Hematopoietic multipotent progenitor cell treated with erythropoietin and hydrocortisone succinate and interleukin-3 and kit ligand, for 8 days (in vitro differentiated cells): ENCODE measurements at regions not wholly inside any gene's neighbourhood (a gene's known extent, or its start where the extent isn't known, plus 50 kb on each side); places are given as distances from the start of the nearest gene placed in this dataset.
"Not testable (repeated sequence)": the region's sequence is repeated elsewhere in the genome, so short reads cannot be mapped to it uniquely, and the experiment has no call there.

Experiments
- DNase-seq: peaks from one replicate; pipeline ENCODE4 v3.0.0-alpha.2; 2015

GRCh38 chr2:204370172-204370718 lies 175.0 kb upstream of the PARD3B start:
- DNase-seq = no peak

DNA sequence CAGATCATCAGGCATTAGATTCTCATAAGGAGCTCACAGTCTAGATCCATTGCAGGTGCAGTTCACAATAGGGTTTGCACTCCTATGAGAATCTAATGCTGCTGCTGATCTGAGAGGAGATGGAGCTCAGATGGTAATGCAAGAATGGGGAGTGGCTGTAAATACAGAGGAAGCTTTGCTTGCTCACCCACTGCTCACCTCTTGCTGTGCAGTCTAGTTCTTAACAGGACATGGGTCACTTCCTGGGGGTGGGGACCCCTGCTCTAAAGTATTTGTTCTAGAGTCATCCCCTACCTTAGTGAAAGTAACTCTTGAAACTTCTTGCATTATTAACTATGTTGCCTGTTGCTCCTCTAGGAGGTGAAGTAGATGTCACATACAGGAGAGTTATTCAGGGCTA lies 171.3 kb upstream of the PARD3B start:
- DNase-seq = no peak

GRCh38 chr2:204380141-204380881 lies 165.0 kb upstream of the PARD3B start:
- no peak for DNase-seq

DNA sequence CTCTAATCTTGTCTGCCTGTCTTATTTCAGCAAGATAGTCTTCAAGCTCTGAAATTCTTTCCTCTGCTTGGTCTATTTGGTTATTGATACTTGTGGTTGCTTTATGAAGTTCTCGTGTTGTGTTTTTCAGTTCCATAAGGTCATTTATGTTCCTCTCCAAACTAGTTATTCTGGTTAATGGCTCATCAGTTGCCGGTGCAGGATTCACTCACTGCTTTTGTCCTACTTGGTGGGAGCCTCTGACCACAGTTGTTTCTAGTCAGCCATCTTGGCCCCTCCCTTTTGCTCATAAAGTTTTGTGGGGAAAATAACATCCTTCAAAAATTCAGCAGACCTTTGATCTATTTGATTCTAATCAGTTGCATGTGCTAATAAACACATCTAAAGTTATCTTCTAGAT lies 158.6 kb upstream of the PARD3B start:
- no peak for DNase-seq

GRCh38 chr2:204389120-204389519 lies 156.2 kb upstream of the PARD3B start:
- DNase-seq = no peak

- no peak for DNase-seq
These were observed 155.4 kb upstream of the PARD3B start for GRCh38 chr2:204389856-204390255.

GRCh38 chr2:204395539-204395938 lies 149.7 kb upstream of the PARD3B start:
- DNase-seq = no peak

DNA sequence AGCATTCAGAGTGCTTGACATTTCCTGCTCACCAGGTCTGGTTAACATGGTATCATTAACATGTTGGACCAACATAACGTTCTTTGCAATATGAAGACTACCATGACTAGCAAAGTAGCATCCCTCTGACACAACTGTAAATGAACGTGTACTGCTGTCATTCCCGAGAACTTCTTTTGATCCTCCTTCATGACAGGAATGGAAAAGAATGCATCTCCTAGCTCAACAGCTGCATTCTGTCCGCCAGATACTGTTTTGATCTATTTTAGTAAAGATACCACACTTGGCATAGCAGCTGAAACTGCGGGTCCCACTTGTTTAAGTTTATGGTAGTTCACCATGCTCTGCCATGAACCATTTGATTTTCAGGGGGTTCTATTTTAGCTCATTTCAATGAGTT lies 144.2 kb upstream of the PARD3B start:
- DNase-seq = no peak

DNA sequence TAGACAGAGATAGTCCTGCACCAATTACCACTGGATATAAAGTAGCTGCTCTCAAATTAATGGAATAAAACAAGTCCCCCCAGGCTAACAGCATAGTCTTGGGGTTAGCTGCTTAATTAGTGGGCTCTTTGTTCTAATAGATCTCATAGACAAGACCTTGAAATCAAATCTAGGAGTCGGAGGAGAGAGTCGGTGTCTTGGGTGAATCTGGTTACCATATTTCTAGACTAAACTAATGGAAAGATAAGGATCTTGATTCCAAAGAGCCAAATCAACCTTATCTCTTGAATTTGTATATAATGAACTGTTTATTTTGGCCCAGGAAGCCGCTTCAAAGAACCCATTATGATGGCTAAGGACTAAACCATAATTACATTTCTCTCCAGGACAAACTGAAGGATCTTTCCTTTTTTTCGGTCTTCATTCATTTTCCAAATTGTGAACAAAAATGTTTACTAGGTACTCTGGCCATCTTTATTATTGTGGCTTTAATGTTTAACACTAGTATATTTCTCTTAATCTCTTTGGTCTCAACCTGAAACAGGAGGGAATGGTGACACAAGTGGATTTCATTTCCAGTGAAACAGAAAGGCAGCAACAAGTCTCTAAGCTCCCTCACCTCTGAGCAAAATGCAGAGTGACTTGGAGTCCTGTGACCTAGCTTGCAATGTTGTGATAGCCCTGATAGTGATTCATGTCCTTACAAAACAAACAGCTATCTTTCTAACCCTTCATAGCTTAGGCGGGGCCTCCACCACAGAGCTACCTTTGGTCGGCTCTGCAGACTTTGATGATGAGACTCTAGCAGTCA lies 137.9 kb upstream of the PARD3B start:
- DNase-seq = peak; percentile 1

DNA sequence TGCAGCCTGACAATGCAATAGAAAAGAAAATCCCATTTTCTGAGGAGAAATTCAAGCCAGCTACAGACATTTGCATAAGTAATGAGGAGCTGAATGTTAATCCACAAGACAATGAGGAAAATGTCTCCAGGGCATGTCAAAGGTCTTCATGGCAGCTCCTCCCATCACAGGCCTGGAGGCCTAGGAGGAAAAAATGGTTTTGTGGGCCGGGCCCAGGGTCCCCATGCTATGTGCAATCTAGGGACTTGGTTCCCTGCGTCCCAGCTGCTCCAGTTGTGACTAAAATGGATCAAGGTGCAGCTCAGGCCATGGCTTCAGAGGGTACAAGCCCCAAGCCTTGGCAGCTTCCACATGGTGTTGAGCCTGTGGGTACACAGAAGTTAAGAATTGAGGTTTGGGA lies 132.5 kb upstream of the PARD3B start:
- DNase-seq = not testable (repeated sequence)

DNA sequence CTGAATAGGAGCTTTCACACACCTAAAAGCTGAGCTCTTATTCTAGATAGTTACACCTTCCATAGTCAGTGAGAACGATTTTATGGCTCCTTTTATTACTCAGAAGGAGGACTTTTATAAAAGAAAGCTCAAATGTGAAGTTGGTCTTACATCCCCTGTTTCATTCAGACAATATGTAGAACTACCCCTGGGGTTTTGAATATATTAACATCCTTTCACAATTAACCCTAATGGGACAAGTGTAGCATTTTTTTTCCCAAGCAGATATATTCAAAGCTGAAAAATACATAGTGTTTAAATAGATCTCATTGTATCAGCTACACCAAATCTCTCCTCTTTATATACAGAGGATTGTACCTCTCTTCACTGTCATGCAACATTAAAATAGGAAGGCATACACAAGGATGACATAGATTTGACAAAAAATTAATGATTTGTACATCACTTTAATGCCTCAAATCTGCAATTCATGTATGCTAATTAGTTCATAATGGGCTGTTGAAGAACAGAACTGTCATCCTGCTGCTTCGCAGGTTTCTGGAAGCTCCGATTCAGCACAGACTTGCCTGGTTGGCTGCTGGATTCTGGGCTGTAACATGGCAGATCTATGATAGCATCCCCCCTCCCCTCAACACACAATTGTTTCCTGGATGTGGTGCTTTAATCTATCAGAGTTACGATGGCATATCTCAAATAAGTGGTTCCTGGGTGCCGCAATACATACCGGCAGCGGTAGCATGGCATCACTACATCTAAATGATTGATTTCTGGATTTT lies 129.7 kb upstream of the PARD3B start:
- DNase-seq = no peak

DNA sequence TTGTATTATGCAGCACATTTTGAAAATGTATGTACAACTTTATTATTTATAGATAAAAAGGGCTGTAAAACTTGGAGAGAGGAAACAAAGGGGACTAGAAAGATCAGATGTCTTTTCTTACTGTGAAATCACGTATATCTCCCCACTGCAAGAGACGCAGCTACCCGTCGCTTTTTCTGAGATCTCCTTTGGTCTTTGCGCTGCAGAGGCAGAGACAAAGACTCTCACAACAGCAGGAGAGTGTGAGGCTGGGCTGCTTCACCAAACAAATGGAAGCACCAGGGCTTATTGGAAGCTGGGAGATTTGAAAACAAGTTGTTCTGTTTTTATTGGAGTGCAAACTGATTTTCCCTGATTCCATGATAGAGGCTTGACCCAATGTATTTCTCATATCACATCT lies 129.0 kb upstream of the PARD3B start:
- DNase-seq = no peak

GRCh38 chr2:204425821-204426220 lies 119.5 kb upstream of the PARD3B start:
- no peak for DNase-seq

- DNase-seq = no peak
These were observed 116.6 kb upstream of the PARD3B start for GRCh38 chr2:204428675-204429074.

DNA sequence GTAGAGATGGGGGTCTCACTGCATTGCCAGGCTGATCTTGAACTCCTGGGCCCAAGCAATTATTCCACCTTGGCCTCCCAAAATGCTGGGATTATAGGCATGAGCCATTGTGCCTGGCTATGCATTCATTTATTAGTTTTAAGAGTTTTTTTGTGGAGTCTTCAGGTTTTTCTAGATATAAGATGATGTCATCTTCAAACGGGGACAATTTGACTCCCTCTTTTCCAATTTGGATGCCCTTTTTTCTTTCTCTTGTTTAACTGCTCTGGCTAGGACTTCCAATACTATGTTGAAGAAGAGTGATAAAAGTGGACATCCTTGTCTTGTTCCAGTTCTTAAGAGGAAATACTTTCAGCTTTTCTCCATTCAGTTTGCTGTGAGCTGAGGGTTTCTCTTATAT lies 113.7 kb upstream of the PARD3B start:
- no peak for DNase-seq

DNA sequence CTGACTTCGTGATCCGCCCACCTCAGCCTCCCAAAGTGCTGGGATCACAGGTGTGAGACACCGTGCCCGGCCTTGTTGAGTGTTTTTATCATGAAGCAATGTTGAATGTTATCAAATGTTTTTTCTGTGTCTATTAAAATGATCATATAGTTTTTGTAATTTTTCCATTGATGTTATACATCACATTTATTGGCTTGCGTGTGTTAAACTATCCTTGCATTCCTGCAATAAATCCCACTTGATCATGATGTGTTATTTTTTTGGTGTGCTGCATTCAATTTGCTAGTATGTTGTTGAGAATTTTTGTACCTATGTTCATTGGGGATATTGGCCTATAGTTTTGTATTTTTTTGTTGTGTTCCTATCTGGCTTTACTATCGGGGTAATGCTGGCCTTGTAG lies 113.1 kb upstream of the PARD3B start:
- DNase-seq = no peak

GRCh38 chr2:204434660-204435462 lies 110.4 kb upstream of the PARD3B start:
- no peak for DNase-seq

DNA sequence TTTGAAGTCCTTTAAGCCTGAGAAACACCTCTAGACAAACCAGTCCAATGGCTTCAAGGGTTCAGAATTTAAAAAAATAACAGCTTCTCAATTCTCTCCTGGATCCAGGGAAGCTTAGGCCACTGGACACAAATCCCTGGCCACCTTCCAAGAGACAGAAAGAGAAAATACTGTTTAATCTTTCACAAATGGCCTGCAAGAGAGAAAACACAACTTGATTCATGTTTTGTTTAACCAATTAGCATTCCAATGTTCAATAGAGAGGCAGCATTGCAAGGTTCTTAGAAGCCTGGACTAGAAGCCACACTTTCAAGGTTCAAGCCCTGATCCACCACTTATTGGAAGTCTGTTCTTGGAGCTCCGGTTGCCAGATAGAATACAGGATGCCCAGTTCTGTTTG lies 109.0 kb upstream of the PARD3B start:
- no peak for DNase-seq

GRCh38 chr2:204437408-204437807 lies 107.9 kb upstream of the PARD3B start:
- no peak for DNase-seq

- DNase-seq = no peak
These were observed 107.2 kb upstream of the PARD3B start for GRCh38 chr2:204437815-204438756.

- no peak for DNase-seq
These were observed 104.0 kb upstream of the PARD3B start for GRCh38 chr2:204441316-204441715.
